AG04449 (cell line): ENCODE measurements at regions not wholly inside any gene's neighbourhood (a gene's known extent, or its start where the extent isn't known, plus 50 kb on each side); places are given as distances from the start of the nearest gene placed in this dataset.

Experiments used
- CTCF ChIA-PET: fragments of 350-600 bp; formaldehyde crosslinking; extraction: SDS; loops from one replicate; lab custom pipeline; 2021; ENCODE audit warnings: antibody characterized with exemption; lab: Yijun Ruan, JAX
- POLR2A ChIA-PET: fragments of 400-600, 350-600 bp; formaldehyde crosslinking; extraction: SDS; loops from one replicate; lab custom pipeline; 2020; ENCODE audit warnings: antibody characterized with exemption, inconsistent platforms; lab: Yijun Ruan, JAX
- DNase-seq: peaks from one replicate; pipeline ENCODE4 v3.0.0-alpha.2; 2010; ENCODE audit warnings: low read depth, low spot score
- H3K4me3 ChIP-seq: 2 replicates; pipeline ENCODE4 v1.5.1; 2011; ENCODE audit warnings: low read depth, mild to moderate bottlenecking, control low read depth, low read length
- TF ChIP-seq, protein P1 (sequence below): IDR thresholded peaks from one replicate; pipeline ENCODE4 v1.5.1; 2011; ENCODE audit warnings: mild to moderate bottlenecking, moderate library complexity, low read length, control low read depth, inconsistent platforms; ENCODE audit not compliant: insufficient read depth; ENCODE audit errors: missing control alignments

DNA sequence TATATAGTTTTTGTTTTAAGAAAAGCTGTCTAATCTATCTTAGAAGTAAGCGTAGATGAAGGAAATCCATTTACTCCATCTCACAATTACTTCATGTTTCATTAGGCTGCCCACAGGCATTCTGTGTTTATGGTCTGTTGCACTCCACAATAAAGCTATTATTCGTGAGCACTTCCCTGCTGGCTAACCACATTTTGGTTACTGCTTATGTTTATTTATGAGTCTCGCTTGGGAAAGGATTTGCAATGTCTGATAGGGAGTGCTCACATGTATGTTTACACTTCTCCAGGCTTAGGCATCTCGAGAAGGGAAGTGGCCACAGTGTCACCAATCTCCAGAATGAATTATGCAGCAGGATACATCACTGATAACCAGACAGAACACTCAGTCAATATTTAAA, 190.9 kb downstream of the VCY1B start:
- ChIA-PET CTCF (no interaction called here), POLR2A (no interaction called here)
- TF ChIP-seq, protein P1, sequence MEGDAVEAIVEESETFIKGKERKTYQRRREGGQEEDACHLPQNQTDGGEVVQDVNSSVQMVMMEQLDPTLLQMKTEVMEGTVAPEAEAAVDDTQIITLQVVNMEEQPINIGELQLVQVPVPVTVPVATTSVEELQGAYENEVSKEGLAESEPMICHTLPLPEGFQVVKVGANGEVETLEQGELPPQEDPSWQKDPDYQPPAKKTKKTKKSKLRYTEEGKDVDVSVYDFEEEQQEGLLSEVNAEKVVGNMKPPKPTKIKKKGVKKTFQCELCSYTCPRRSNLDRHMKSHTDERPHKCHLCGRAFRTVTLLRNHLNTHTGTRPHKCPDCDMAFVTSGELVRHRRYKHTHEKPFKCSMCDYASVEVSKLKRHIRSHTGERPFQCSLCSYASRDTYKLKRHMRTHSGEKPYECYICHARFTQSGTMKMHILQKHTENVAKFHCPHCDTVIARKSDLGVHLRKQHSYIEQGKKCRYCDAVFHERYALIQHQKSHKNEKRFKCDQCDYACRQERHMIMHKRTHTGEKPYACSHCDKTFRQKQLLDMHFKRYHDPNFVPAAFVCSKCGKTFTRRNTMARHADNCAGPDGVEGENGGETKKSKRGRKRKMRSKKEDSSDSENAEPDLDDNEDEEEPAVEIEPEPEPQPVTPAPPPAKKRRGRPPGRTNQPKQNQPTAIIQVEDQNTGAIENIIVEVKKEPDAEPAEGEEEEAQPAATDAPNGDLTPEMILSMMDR, result no peak
- H3K4me3 ChIP-seq, result no peak overlapping the region
- no peak for DNase-seq

DNA sequence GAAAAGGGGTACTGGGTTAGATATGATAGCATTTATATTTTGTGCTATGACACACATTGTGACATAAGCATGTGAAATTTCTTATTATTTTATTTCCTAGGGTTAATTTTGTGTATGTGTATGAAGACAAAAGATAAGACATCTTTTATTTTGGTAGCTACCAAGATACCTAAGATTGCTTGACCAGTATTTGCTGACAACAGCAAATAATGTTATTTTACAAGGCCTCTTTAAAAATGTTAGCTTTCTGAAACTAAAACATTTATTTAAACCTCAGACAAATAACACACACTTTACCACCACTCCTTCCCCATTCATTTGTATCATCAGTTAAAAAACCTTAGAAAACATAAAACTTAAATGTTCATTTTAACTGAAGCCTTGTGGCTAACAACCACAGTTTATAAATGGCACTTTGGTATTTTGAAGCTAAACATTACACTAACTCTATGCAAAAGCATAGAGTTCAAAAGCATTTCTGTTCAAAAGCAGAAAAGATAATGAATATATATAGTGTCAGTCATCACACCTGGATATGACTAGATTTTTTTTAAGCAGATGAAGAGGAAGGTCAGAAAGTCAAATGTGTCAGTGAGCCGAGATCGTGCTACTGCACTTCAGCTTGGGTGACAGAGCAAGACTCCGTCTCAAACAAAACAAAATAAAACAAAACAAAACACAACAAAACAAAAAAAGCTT, 193.0 kb downstream of the VCY1B start:
- ChIA-PET POLR2A (no interaction called here), CTCF (no interaction called here)
- no peak overlapping the region for H3K4me3 ChIP-seq
- no peak for DNase-seq
- TF ChIP-seq, protein P1, result no peak

DNA sequence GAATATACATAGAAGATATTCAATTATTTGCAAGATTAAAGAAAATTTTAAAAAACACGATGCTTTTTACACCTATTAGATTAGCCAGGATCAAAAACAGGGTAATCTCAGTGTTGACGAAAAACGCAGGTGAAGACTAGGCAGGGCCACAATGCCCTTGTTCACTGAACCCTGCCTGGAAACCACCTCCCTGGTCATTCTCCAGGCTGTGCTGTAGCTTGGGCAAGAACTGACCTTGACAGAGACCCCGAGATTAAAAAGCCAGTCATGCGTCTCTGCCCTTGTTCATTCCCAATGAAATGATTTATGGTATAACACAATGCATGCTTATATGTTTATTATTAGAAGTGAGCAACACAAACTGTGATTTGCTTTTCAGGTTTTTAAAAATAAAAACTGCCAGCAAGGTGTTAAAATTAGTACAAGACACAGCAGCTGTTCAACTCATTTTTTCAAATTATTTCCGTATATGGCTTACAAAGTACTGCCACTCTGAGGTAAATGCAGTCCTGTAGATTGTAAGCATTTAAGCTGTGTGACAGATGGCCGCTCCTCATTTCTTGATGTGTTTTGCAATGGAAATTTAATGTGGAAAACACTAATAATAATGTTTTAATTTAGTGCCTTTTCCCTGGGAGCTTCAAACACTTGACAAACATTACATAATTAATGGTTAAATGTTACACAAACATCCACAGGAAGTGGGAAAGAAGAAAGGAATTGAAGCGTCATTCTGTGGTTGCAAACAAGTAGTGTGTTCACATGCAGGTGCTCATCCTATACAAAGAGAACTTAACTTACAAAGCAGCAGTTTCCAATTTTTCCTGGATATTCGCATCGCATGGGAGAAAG, 200.2 kb downstream of the VCY1B start:
- H3K4me3 ChIP-seq, result no peak overlapping the region
- POLR2A ChIA-PET, result no interaction called here
- no peak for DNase-seq
- CTCF ChIA-PET, result no interaction called here
- TF ChIP-seq, protein P1, result no peak

DNA sequence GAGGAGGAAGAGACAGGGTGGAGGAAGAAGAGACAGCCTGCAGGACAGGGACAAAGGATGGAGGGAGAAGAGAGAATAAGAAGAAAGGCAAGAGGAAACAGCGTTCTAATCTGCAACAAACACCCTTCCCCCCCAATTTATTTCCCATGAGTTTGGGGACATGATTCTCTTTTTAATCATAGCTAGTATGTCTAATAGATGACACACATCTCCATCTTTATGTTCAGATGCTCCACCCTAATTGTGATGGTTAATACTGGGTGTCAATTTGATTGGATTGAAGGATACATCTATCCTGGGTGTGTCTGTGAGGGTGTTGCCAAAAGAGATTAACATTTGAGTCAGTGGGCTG, 200.8 kb downstream of the VCY1B start:
- CTCF ChIA-PET, result no interaction called here
- POLR2A ChIA-PET, result no interaction called here
- DNase-seq, result no peak
- TF ChIP-seq, protein P1, result no peak
- H3K4me3 ChIP-seq, result no peak overlapping the region

DNA sequence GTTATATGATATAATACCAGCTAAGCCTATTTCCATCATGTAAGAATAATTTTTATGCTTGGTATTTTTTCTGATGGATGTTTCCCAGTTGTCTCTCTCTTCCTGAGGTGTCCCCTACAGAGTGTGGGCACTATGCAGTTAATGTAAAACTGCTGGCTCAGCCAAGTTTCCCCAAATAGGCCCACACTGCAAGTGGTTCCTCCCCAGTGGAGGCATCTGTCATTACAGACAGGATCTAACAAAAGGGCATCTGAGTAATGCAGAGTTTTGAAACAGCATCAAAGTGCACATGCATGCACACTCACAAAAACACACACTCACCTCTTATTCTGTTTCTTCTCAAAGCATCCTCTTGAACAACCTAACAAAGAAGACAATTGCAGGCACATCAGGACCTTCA, 221.0 kb downstream of the VCY1B start:
- no peak overlapping the region for H3K4me3 ChIP-seq
- TF ChIP-seq, protein P1, result no peak
- POLR2A ChIA-PET, result no interaction called here
- DNase-seq, result no peak
- CTCF ChIA-PET, result no interaction called here

DNA sequence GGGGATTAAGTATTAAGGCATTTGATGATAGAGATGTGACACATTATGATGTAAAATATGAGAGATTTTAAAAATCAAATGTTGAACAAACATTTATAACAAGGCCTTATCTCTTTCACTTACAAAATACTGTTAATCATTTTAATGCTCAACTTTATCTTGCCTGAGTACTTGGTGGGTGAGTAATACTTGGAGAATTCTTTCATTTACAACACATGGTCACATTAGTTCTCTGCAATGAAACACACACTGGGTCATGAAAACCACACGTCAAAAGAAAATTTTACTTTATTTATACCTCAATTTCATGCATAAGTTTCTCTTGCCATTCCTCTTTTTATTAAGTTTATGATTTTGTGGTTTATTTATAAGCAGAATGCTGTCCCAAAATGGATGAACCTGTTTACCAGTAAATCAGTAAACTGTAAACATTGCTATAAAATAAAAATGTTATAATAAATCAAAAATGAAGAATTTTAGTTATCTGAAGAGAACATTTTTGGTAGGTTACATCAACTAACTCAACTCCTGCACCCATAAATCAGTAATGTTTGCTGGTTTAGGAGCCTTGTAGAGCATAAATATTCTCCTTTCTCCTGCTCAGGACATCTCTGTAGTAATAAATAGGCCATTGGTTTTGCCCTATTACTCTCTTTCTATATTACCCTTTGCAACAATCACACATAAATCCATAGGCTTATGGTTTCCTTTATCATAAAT, 233.5 kb upstream of the NLGN4Y start:
- ChIA-PET CTCF (no interaction called here), POLR2A (no interaction called here)
- H3K4me3 ChIP-seq, result no peak overlapping the region
- DNase-seq, result no peak
- TF ChIP-seq, protein P1, result no peak
